H1 (cell line): ENCODE measurements at regions not wholly inside any gene's neighbourhood (a gene's known extent, or its start where the extent isn't known, plus 50 kb on each side); places are given as distances from the start of the nearest gene placed in this dataset.

Experiments
- CTCF ChIA-PET: fragments of 300-600 bp; sonication (Branson Sonifier 250); formaldehyde crosslinking; loops from one replicate; lab custom pipeline; 2021; ENCODE audit not compliant: partially characterized antibody; lab: Charles Lee
- POLR2A ChIA-PET: fragments of 300-600 bp; sonication (Branson Sonifier 250); formaldehyde crosslinking; loops from one replicate; lab custom pipeline; 2021; ENCODE audit warnings: inconsistent platforms; ENCODE audit not compliant: partially characterized antibody; lab: Charles Lee
- DNase-seq, 2 experiments: peaks; one replicate each; pipeline versions ENCODE4 v3.0.0 to v3.0.0-alpha.2; 2010 to 2022; ENCODE audit warnings: low spot score in 2 of 2, low read depth in 1 of 2, mixed read lengths in 1 of 2
- FAIRE-seq: peaks from 2 replicates; lab custom pipeline; 2011; peaks lifted over from hg19 to GRCh38; lab: Jason Lieb, UNC
- H2AFZ ChIP-seq: 2 replicates; pipeline ENCODE4 v1.8.1; 2012; ENCODE audit warnings: low read length, inconsistent platforms
- H2AK5ac ChIP-seq: 2 replicates; pipeline ENCODE4 v1.6.1; 2013; ENCODE audit warnings: low read depth, low read length
- H2BK120ac ChIP-seq: replicated peaks from 2 replicates; pipeline ENCODE3; 2013; ENCODE audit warnings: low read depth, low read length, inconsistent platforms
- H2BK12ac ChIP-seq: 2 replicates; pipeline ENCODE4 v1.6.1; 2013; ENCODE audit warnings: low read depth, low read length
- H2BK15ac ChIP-seq: 2 replicates; pipeline ENCODE4 v1.6.1; 2013; ENCODE audit warnings: low read length
- H2BK20ac ChIP-seq: 2 replicates; pipeline ENCODE4 v1.6.1; 2013; ENCODE audit warnings: low read length
- H2BK5ac ChIP-seq: 2 replicates; pipeline ENCODE4 v1.6.1; 2013; ENCODE audit warnings: low read depth, low read length
- H3K14ac ChIP-seq: 2 replicates; pipeline ENCODE4 v1.6.1; 2013; ENCODE audit warnings: inconsistent platforms; ENCODE audit not compliant: insufficient read length
- H3K18ac ChIP-seq: 2 replicates; pipeline ENCODE4 v1.6.1; 2013; ENCODE audit warnings: low read length; ENCODE audit errors: extremely low read depth
- H3K23ac ChIP-seq: 2 replicates; pipeline ENCODE4 v1.6.1; 2013; ENCODE audit warnings: inconsistent platforms; ENCODE audit not compliant: insufficient read length
- H3K23me2 ChIP-seq: 2 replicates; pipeline ENCODE4 v1.6.1; 2013; ENCODE audit warnings: low read depth, low read length
- H3K27ac ChIP-seq: 2 replicates; pipeline ENCODE4 v1.6.1; 2011; ENCODE audit warnings: low read depth, low read length, inconsistent platforms
- H3K27me3 ChIP-seq, 4 experiments: replicated peaks in 1 of 4; 1 replicate in 1 of 4; 2 replicates in 3 of 4; pipeline versions ENCODE4 v1.6.1 to v1.8.1; 2011 to 2013; ENCODE audit warnings: low read length in 3 of 4, mild to moderate bottlenecking in 3 of 4, inconsistent platforms in 2 of 4, mixed read lengths in 2 of 4, moderate library complexity in 1 of 4; ENCODE audit not compliant: control insufficient read depth in 3 of 4, insufficient read depth in 3 of 4; ENCODE audit errors: extremely low read depth in 1 of 4
- H3K36me3 ChIP-seq, 4 experiments: 2 replicates each; pipeline versions ENCODE4 v1.6.1 to v1.8.1; 2011 to 2013; ENCODE audit warnings: mild to moderate bottlenecking in 4 of 4, low read length in 3 of 4, moderate library complexity in 2 of 4, control low read depth in 1 of 4, inconsistent platforms in 1 of 4; ENCODE audit not compliant: insufficient read depth in 4 of 4, control insufficient read depth in 2 of 4
- H3K4ac ChIP-seq: replicated peaks from 2 replicates; pipeline ENCODE3; 2013; ENCODE audit warnings: low read length, low read depth, mixed read lengths, inconsistent platforms; ENCODE audit not compliant: insufficient read length
- H3K4me1 ChIP-seq, 4 experiments: replicated peaks in 1 of 4; 1 replicate in 1 of 4; 2 replicates in 3 of 4; pipeline versions ENCODE4 v1.6.1 to v1.8.1; 2011 to 2013; ENCODE audit warnings: low read length in 3 of 4, inconsistent platforms in 2 of 4, mixed read lengths in 1 of 4; ENCODE audit not compliant: insufficient read depth in 4 of 4, control insufficient read depth in 3 of 4
- H3K4me2 ChIP-seq, 2 experiments: 2 replicates each; pipeline versions ENCODE4 v1.6.1 to v1.8.1; 2011 to 2013; ENCODE audit warnings: low read depth in 2 of 2, low read length in 2 of 2, control low read depth in 1 of 2, inconsistent platforms in 1 of 2, mild to moderate bottlenecking in 1 of 2; ENCODE audit not compliant: insufficient read depth in 1 of 2
- H3K4me3 ChIP-seq, 4 experiments: fragments of 200-600, 300-600 bp in 1 of 4; sonication (generic), shearing (Covaris generic), sonication (Bioruptor Twin) in 1 of 4; 2 replicates each; pipeline versions ENCODE4 v1.5.1 to v1.8.1; 2011 to 2016; ENCODE audit warnings: low read length in 4 of 4, low read depth in 3 of 4, control low read depth in 2 of 4, inconsistent platforms in 2 of 4, mild to moderate bottlenecking in 2 of 4, mixed read lengths in 1 of 4, moderate library complexity in 1 of 4; ENCODE audit not compliant: insufficient read depth in 2 of 4; ENCODE audit errors: extremely low read depth in 1 of 4
- H3K56ac ChIP-seq: replicated peaks from 2 replicates; pipeline ENCODE3; 2013; ENCODE audit warnings: low read depth, mild to moderate bottlenecking, mixed read lengths, low read length, inconsistent platforms; ENCODE audit not compliant: insufficient read length
- H3K79me1 ChIP-seq: 2 replicates; pipeline ENCODE4 v1.6.1; 2013; ENCODE audit warnings: low read depth, low read length, control low read depth
- H3K79me2 ChIP-seq, 2 experiments: 2 replicates each; pipeline versions ENCODE4 v1.6.1 to v1.8.1; 2012 to 2013; ENCODE audit warnings: low read length in 2 of 2, mild to moderate bottlenecking in 2 of 2, inconsistent platforms in 1 of 2; ENCODE audit not compliant: insufficient read depth in 2 of 2, control insufficient read depth in 1 of 2
- H3K9ac ChIP-seq, 4 experiments: replicated peaks in 1 of 4; 1 replicate in 1 of 4; 2 replicates in 3 of 4; pipeline versions ENCODE4 v1.6.1 to v1.8.1; 2011 to 2013; ENCODE audit warnings: low read depth in 3 of 4, low read length in 3 of 4, control low read depth in 2 of 4, mild to moderate bottlenecking in 2 of 4, moderate library complexity in 2 of 4, inconsistent platforms in 1 of 4; ENCODE audit errors: extremely low read depth in 1 of 4
- H3K9me3 ChIP-seq, 2 experiments: 2 replicates each; pipeline versions ENCODE4 v1.6.1 to v1.8.1; 2012 to 2013; ENCODE audit warnings: mild to moderate bottlenecking in 2 of 2, moderate library complexity in 2 of 2, control low read depth in 1 of 2, inconsistent platforms in 1 of 2, low read depth in 1 of 2, low read length in 1 of 2, mixed read lengths in 1 of 2; ENCODE audit not compliant: insufficient read depth in 2 of 2
- H4K20me1 ChIP-seq, 2 experiments: replicated peaks in 1 of 2; 2 replicates each; pipeline versions ENCODE3 to v1.8.1; 2011 to 2013; ENCODE audit warnings: inconsistent platforms in 2 of 2, low read length in 2 of 2, mild to moderate bottlenecking in 1 of 2; ENCODE audit not compliant: insufficient read depth in 2 of 2, control insufficient read depth in 1 of 2
- H4K5ac ChIP-seq: 2 replicates; pipeline ENCODE4 v1.6.1; 2013; ENCODE audit warnings: low read length, low read depth, mixed read lengths, inconsistent platforms; ENCODE audit not compliant: insufficient read length
- H4K8ac ChIP-seq: 2 replicates; pipeline ENCODE4 v1.8.0; 2013; ENCODE audit warnings: mild to moderate bottlenecking, moderate library complexity, low read length, inconsistent platforms; ENCODE audit not compliant: insufficient read depth; ENCODE audit errors: extremely low read depth
- H4K91ac ChIP-seq: replicated peaks from 2 replicates; pipeline ENCODE3; 2013; ENCODE audit warnings: low read length, mixed read lengths, inconsistent platforms; ENCODE audit not compliant: insufficient read length
- ATF3 ChIP-seq: IDR thresholded peaks from 2 replicates; pipeline ENCODE4 v1.6.1; 2011; ENCODE audit warnings: low read depth, mild to moderate bottlenecking, low read length; ENCODE audit not compliant: insufficient read depth
- CREB1 ChIP-seq: IDR thresholded peaks from 2 replicates; pipeline ENCODE4 v1.6.1; 2012; ENCODE audit warnings: inconsistent platforms
- KDM4A ChIP-seq: IDR thresholded peaks from one replicate; pipeline ENCODE4 v1.7.1; 2012; ENCODE audit warnings: low read depth, mild to moderate bottlenecking, moderate library complexity, low read length, inconsistent platforms; ENCODE audit not compliant: severe bottlenecking
- MAX ChIP-seq: IDR thresholded peaks from 2 replicates; pipeline ENCODE4 v1.6.1; 2012; ENCODE audit warnings: inconsistent platforms
- NRF1 ChIP-seq: IDR thresholded peaks from 2 replicates; pipeline ENCODE4 v1.6.1; 2011; ENCODE audit warnings: mild to moderate bottlenecking, low read depth, low read length, improper control_type of control experiment
- SIN3A ChIP-seq, 2 experiments: IDR thresholded peaks in 1 of 2; conservative IDR thresholded peaks in 1 of 2; 2 replicates each; pipeline ENCODE4 v1.6.1; 2011 to 2012; ENCODE audit warnings: low read length in 2 of 2, improper control_type of control experiment in 1 of 2, low read depth in 1 of 2, mild to moderate bottlenecking in 1 of 2
- SP2 ChIP-seq: IDR thresholded peaks from 2 replicates; pipeline ENCODE4 v1.6.1; 2012; ENCODE audit warnings: mild to moderate bottlenecking, low read length, inconsistent platforms
- SUZ12 ChIP-seq: fragments of 200-600 bp; sonication (generic); IDR thresholded peaks from 2 replicates; pipeline ENCODE4 v1.6.1; 2012; ENCODE audit warnings: mild to moderate bottlenecking, inconsistent platforms, low read length, moderate library complexity, mixed read lengths
- WGBS, 2 experiments: shearing (Covaris generic) in 1 of 2; methylation state at CpG; one replicate each; pipeline versions ENCODE4 v1.1.6 to v1.1.7; 2013 to 2015; ENCODE audit warnings: low lambda C conversion rate in 2 of 2, mixed read lengths in 2 of 2, inconsistent platforms in 1 of 2, low coverage in 1 of 2, missing lambda C conversion rate in 1 of 2; ENCODE audit not compliant: insufficient replicate concordance in 2 of 2, insufficient coverage in 1 of 2, insufficient read length in 1 of 2; ENCODE audit errors: extremely low coverage in 1 of 2, missing lambda C conversion rate in 1 of 2; 5-methylcytosine and 5-hydroxymethylcytosine counted together

GRCh38 chr12:47353508-47353907 lies 273.7 kb upstream of the AMIGO2 start:
- H2BK12ac ChIP-seq: no peak overlapping the region
- TF ChIP-seq SUZ12 (no peak), NRF1 (no peak), MAX (no peak), SP2 (no peak), ATF3 (no peak), CREB1 (no peak), KDM4A (no peak), SIN3A (conservative IDR thresholded peaks at IDR 0.05 in 1 of 2, IDR thresholded peaks at IDR 0.05 in 1 of 2; ENCODE audit: low read depth in 1 of 2, low read length in 2 of 2) (no peak)
- no peak overlapping the region for H4K8ac ChIP-seq
- H3K56ac ChIP-seq: no peak overlapping the region
- H4K91ac ChIP-seq: no peak overlapping the region
- H3K23ac ChIP-seq: no peak overlapping the region
- H3K27me3 ChIP-seq: no peaks in the 10 kb centered on the region
- ChIA-PET POLR2A (no interaction called here), CTCF (interaction anchor here (0.7 kb wide), 1 partner anchor 14 kb away, joined by 3 read pairs; no protein-coding TSS in a partner anchor)
- H3K9me3 ChIP-seq: no peaks in the 10 kb centered on the region
- no peaks in the 10 kb centered on the region for H3K36me3 ChIP-seq
- H2AK5ac ChIP-seq: no peak overlapping the region
- no peaks in the 10 kb centered on the region for H4K20me1 ChIP-seq
- H4K5ac ChIP-seq: no peak overlapping the region
- H2BK15ac ChIP-seq: no peak overlapping the region
- H3K79me1 ChIP-seq: no peaks in the 10 kb centered on the region
- no peak overlapping the region for H2BK120ac ChIP-seq
- H2BK20ac ChIP-seq: no peak overlapping the region
- H3K4me2 ChIP-seq: no peak overlapping the region
- no peaks in the 10 kb centered on the region for H3K23me2 ChIP-seq
- no peak for FAIRE-seq
- no peak overlapping the region for H3K9ac ChIP-seq
- WGBS, 2 experiments: 81% methylated on average over 6 of the region's 6 CpGs; no CpG with 5 or more reads in 1 of the 2 experiments
- no peak overlapping the region for H3K14ac ChIP-seq
- no peaks in the 10 kb centered on the region for H3K4me1 ChIP-seq
- no peak overlapping the region for H3K4ac ChIP-seq
- H3K27ac ChIP-seq: no peak overlapping the region
- no peak overlapping the region for H3K18ac ChIP-seq
- no peak for DNase-seq
- no peak overlapping the region for H2BK5ac ChIP-seq
- no peak overlapping the region for H2AFZ ChIP-seq
- H3K4me3 ChIP-seq: no peak overlapping the region
- no peaks in the 10 kb centered on the region for H3K79me2 ChIP-seq
